ENCODE measurements at regions not wholly inside any gene's neighbourhood (a gene's known extent, or its start where the extent isn't known, plus 50 kb on each side); places are given as distances from the start of the nearest gene placed in this dataset. TPM values are rescaled to one million over a fixed set of nuclear protein-coding genes. Genes with fewer than 3 reads are reported as not detected.

DNA sequence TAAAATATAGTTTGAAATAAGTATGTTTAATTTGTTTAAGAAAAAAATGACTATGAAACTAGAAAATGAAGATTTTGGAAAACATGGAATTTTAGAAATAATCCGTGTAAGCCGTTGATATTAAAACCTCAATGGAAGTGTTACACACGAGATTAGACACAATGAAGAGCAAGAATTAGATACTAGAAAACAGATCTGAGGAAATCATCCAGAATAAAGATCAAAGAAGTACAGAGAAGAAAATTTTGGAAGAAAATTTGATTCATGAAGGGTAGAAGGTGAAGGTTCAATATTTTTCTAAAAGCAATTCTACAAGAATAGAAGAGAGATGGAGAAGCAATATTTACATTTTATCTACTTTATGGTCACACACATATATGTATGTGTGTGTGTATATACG lies 52.5 kb upstream of the SATB1 start:
- H3K27ac Mint-ChIP-seq: no peak overlapping the region
- H3K27me3 Mint-ChIP-seq (ENCODE audit: insufficient read depth, low read depth): no peaks in the 10 kb centered on the region
- H3K36me3 ChIP-seq: no peaks in the 10 kb centered on the region
- H3K4me1 ChIP-seq: no peaks in the 10 kb centered on the region
- H2AFZ ChIP-seq (replicated peaks): no peak overlapping the region
- no peaks in the 10 kb centered on the region for H3K79me2 ChIP-seq (ENCODE audit: low read depth)
- TF ChIP-seq CTCF (IDR thresholded peaks at IDR 0.05): no peak
- TF ChIP-seq EZH2phosphoT487 (IDR thresholded peaks at IDR 0.05): no peak
- TF ChIP-seq EZH2 (IDR thresholded peaks at IDR 0.05): no peak
- no peaks in the 10 kb centered on the region for H3K36me3 Mint-ChIP-seq
- no peak overlapping the region for H3K4me3 Mint-ChIP-seq
- H3K9me3 Mint-ChIP-seq: no peaks in the 10 kb centered on the region
- no peak overlapping the region for H3K9ac ChIP-seq
- H3F3A ChIP-seq (ENCODE audit: low read depth): no peaks in the 10 kb centered on the region
- no peaks in the 10 kb centered on the region for H3K4me1 Mint-ChIP-seq
- H3K4me2 ChIP-seq: no peak overlapping the region
- no peak overlapping the region for H3K4me3 ChIP-seq
- H3K9me3 ChIP-seq (ENCODE audit: low read depth): no peaks in the 10 kb centered on the region
- H4K20me1 ChIP-seq (ENCODE audit: low read depth): no peaks in the 10 kb centered on the region
- DNase-seq (ENCODE audit: low spot score): no peak
- no peak overlapping the region for H3K27ac ChIP-seq
- no peaks in the 10 kb centered on the region for H3K27me3 ChIP-seq

Small RNA genes lying in the stretch of these regions (small RNA-seq; reads per million reads assigned to genes)
- not detected for gene RNU6-138P

Measured in neural progenitor cell (in vitro differentiated cells).